ENCODE measurements at regions not wholly inside any gene's neighbourhood (a gene's known extent, or its start where the extent isn't known, plus 50 kb on each side); places are given as distances from the start of the nearest gene placed in this dataset.

GRCh38 chr18:39166776-39167175 is 1601.2 kb upstream of the CELF4 start:
- TF ChIP-seq, protein P1, sequence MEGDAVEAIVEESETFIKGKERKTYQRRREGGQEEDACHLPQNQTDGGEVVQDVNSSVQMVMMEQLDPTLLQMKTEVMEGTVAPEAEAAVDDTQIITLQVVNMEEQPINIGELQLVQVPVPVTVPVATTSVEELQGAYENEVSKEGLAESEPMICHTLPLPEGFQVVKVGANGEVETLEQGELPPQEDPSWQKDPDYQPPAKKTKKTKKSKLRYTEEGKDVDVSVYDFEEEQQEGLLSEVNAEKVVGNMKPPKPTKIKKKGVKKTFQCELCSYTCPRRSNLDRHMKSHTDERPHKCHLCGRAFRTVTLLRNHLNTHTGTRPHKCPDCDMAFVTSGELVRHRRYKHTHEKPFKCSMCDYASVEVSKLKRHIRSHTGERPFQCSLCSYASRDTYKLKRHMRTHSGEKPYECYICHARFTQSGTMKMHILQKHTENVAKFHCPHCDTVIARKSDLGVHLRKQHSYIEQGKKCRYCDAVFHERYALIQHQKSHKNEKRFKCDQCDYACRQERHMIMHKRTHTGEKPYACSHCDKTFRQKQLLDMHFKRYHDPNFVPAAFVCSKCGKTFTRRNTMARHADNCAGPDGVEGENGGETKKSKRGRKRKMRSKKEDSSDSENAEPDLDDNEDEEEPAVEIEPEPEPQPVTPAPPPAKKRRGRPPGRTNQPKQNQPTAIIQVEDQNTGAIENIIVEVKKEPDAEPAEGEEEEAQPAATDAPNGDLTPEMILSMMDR (IDR thresholded peaks at IDR 0.05; ENCODE audit: low read length) = no peak
- TF ChIP-seq EZH2 (IDR thresholded peaks at IDR 0.05; ENCODE audit: borderline replicate concordance, low read length) = no peak
